OCI-LY1 (cell line): ENCODE measurements at regions not wholly inside any gene's neighbourhood (a gene's known extent, or its start where the extent isn't known, plus 50 kb on each side); places are given as distances from the start of the nearest gene placed in this dataset.

Source experiments
- EZH2 ChIP-seq: fragments of 200-600 bp; sonication (generic), shearing (Covaris generic); IDR thresholded peaks from 2 replicates; pipeline ENCODE4 v1.8.0; 2017; ENCODE audit warnings: borderline replicate concordance, mixed run types, mild to moderate bottlenecking, antibody characterized with exemption, low read length, moderate library complexity, mixed read lengths
- TF ChIP-seq, protein P1 (sequence below): fragments of 200-600 bp; sonication (generic), shearing (Covaris generic); IDR thresholded peaks from 2 replicates; pipeline ENCODE4 v1.5.1; 2017; ENCODE audit warnings: mild to moderate bottlenecking, antibody characterized with exemption, low read length, moderate library complexity, mixed read lengths

GRCh38 chr13:107690181-107690580 lies 525.2 kb downstream of the LIG4 start:
- TF ChIP-seq, protein P1, sequence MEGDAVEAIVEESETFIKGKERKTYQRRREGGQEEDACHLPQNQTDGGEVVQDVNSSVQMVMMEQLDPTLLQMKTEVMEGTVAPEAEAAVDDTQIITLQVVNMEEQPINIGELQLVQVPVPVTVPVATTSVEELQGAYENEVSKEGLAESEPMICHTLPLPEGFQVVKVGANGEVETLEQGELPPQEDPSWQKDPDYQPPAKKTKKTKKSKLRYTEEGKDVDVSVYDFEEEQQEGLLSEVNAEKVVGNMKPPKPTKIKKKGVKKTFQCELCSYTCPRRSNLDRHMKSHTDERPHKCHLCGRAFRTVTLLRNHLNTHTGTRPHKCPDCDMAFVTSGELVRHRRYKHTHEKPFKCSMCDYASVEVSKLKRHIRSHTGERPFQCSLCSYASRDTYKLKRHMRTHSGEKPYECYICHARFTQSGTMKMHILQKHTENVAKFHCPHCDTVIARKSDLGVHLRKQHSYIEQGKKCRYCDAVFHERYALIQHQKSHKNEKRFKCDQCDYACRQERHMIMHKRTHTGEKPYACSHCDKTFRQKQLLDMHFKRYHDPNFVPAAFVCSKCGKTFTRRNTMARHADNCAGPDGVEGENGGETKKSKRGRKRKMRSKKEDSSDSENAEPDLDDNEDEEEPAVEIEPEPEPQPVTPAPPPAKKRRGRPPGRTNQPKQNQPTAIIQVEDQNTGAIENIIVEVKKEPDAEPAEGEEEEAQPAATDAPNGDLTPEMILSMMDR = no peak
- no peak for TF ChIP-seq EZH2
